Kidney (tissue), 13 donors: ENCODE measurements at regions not wholly inside any gene's neighbourhood (a gene's known extent, or its start where the extent isn't known, plus 50 kb on each side); places are given as distances from the start of the nearest gene placed in this dataset.

Experiments
- DNase-seq, 5 donors: peaks; one replicate each; pipeline ENCODE4 v3.0.0-alpha.2; 2013 to 2020
- FAIRE-seq: peaks from 2 replicates; lab custom pipeline; 2012; peaks lifted over from hg19 to GRCh38; lab: Jason Lieb, UNC
- H3K27ac ChIP-seq, 2 donors: one replicate each; pipeline ENCODE4 v1.7.0; 2013; ENCODE audit warnings: low read depth in 2 of 2, low read length in 2 of 2, inconsistent platforms in 1 of 2
- H3K27me3 ChIP-seq: one replicate; pipeline ENCODE4 v1.7.1; 2013; ENCODE audit warnings: low read length, inconsistent platforms; ENCODE audit not compliant: control insufficient read depth, insufficient read depth
- H3K36me3 ChIP-seq, 3 donors: one replicate each; pipeline versions ENCODE4 v1.7.0 to v1.7.1; 2013; ENCODE audit warnings: low read length in 3 of 3, control low read depth in 1 of 3, inconsistent platforms in 1 of 3; ENCODE audit not compliant: insufficient read depth in 3 of 3, control insufficient read depth in 2 of 3
- H3K4me1 ChIP-seq, 3 donors: one replicate each; pipeline versions ENCODE4 v1.7.0 to v1.7.1; 2013; ENCODE audit warnings: low read length in 3 of 3, inconsistent platforms in 1 of 3, low read depth in 1 of 3; ENCODE audit not compliant: control insufficient read depth in 2 of 3, insufficient read depth in 2 of 3
- H3K4me3 ChIP-seq, 3 donors: one replicate each; pipeline versions ENCODE4 v1.7.0 to v1.8.1; 2013; ENCODE audit warnings: low read length in 3 of 3, control low read depth in 1 of 3, inconsistent platforms in 1 of 3
- H3K9ac ChIP-seq, 3 donors: one replicate each; pipeline versions ENCODE4 v1.7.0 to v1.7.1; 2013; ENCODE audit warnings: low read length in 3 of 3, control low read depth in 1 of 3, inconsistent platforms in 1 of 3
- H3K9me3 ChIP-seq, 3 donors: one replicate each; pipeline versions ENCODE4 v1.7.0 to v1.7.1; 2013; ENCODE audit warnings: low read length in 3 of 3, control low read depth in 1 of 3, inconsistent platforms in 1 of 3; ENCODE audit not compliant: control insufficient read depth in 2 of 3, insufficient read depth in 1 of 3
- intact Hi-C: fragments of 100-400 bp; cut with DNase I; formaldehyde crosslinking; loops from one replicate; pipeline ENCODE4 v1.11.1; 2022
- TF ChIP-seq, protein P1 (sequence below): IDR thresholded peaks from 3 replicates; pipeline ENCODE4 v1.5.1; 2012; ENCODE audit warnings: mild to moderate bottlenecking, moderate library complexity, borderline replicate concordance; ENCODE audit not compliant: insufficient read depth; ENCODE audit errors: extremely low read depth
- donor health status: control.
- donor health status: control.
- donor health status: control.
- donor health status: control.
- donor health status: control.
- donor health status: DM: yes; HTN: yes; CAD: no.
- donor health status: Normal renal cell carcinoma (clear cell type).

DNA sequence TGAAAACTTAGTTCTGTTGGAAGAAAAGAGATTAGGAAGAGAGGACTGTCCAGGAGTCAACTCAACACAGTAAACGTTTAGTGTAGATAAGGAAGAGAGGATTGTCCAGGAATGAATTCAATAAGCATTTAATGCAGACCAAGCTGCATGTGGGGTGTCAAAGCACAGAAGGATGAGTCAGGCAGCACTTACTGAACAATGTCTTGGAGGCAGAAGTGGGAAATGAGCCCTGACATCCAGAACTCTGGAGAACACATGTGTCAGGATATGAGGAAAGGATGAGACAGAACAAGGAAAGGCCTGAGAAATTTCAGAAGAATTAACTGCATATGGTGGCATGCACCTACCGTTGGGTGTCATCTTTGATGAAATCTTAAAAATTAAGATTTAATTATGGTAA is 429.2 kb upstream of the HTR2A start:
- FAIRE-seq, result no peak

DNA sequence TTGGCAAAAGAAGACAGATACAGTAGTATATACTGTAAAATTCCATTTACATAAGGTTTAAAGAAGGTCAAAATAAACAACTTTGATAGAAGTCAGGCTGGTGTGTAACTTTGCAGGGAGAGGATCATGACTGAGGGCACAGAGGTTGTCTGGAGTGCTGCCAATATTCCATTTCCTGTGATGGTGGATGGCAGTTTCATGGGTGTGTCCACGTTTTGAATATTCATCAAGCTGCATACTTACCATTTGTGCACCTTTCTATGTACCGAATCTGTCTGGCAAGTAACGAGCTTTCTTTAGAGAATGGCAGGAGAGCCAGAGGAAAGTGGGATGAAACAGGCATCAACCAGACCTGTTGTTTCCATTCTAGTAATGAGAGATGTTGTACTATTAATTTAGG is 420.5 kb upstream of the HTR2A start:
- H3K9me3 ChIP-seq, result no peaks in the 10 kb centered on the region
- FAIRE-seq (no peak), DNase-seq (no peak)
- no peak overlapping the region for H3K27ac ChIP-seq
- TF ChIP-seq, protein P1, sequence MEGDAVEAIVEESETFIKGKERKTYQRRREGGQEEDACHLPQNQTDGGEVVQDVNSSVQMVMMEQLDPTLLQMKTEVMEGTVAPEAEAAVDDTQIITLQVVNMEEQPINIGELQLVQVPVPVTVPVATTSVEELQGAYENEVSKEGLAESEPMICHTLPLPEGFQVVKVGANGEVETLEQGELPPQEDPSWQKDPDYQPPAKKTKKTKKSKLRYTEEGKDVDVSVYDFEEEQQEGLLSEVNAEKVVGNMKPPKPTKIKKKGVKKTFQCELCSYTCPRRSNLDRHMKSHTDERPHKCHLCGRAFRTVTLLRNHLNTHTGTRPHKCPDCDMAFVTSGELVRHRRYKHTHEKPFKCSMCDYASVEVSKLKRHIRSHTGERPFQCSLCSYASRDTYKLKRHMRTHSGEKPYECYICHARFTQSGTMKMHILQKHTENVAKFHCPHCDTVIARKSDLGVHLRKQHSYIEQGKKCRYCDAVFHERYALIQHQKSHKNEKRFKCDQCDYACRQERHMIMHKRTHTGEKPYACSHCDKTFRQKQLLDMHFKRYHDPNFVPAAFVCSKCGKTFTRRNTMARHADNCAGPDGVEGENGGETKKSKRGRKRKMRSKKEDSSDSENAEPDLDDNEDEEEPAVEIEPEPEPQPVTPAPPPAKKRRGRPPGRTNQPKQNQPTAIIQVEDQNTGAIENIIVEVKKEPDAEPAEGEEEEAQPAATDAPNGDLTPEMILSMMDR, result no peak
- H3K4me3 ChIP-seq, result no peak overlapping the region
- H3K9ac ChIP-seq, result no peak overlapping the region
- no peaks in the 10 kb centered on the region for H3K36me3 ChIP-seq
- intact Hi-C loops, result no loop called here
- H3K27me3 ChIP-seq, result no peaks in the 10 kb centered on the region
- H3K4me1 ChIP-seq, result no peaks in the 10 kb centered on the region

More for the DNA sequence above, 429.2 kb upstream of the HTR2A start:
- no peaks in the 10 kb centered on the region for H3K4me1 ChIP-seq
- TF ChIP-seq, protein P1, result no peak
- no peaks in the 10 kb centered on the region for H3K36me3 ChIP-seq
- no peak overlapping the region for H3K4me3 ChIP-seq
- H3K27ac ChIP-seq, result no peak overlapping the region
- intact Hi-C loops, result no loop called here
- no peak overlapping the region for H3K9ac ChIP-seq
- no peaks in the 10 kb centered on the region for H3K9me3 ChIP-seq
- no peak for DNase-seq
- H3K27me3 ChIP-seq, result no peaks in the 10 kb centered on the region

DNA sequence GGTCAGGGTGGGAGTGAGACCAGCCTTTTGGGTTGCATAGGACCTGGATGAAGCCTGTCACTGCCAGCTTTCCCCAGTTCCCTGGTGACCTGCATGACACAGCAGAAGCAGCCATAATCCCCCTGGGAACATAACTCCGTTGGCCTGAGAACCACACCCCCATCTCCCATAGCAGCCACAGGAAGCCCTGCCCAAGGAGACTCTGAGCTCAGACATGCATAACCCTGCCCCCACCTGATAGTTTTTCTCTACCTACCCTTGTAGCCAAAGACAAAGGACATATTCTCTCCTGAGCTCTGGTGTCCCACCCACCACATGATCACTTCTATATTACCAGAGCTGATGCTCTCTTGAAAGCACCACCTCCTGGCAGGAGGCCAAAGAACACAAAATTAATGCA is 413.5 kb upstream of the HTR2A start:
- no peak overlapping the region for H3K27ac ChIP-seq
- H3K4me3 ChIP-seq, result no peak overlapping the region
- no peaks in the 10 kb centered on the region for H3K36me3 ChIP-seq
- TF ChIP-seq, protein P1, result no peak
- peaks cover 0 to 5% (median 0%) of the 10 kb centered on the region in 3 donors for H3K9me3 ChIP-seq
- intact Hi-C loops, result no loop called here
- DNase-seq, result no peak
- H3K4me1 ChIP-seq, result no peaks in the 10 kb centered on the region
- H3K27me3 ChIP-seq, result no peaks in the 10 kb centered on the region
- FAIRE-seq, result no peak
- no peak overlapping the region for H3K9ac ChIP-seq

DNA sequence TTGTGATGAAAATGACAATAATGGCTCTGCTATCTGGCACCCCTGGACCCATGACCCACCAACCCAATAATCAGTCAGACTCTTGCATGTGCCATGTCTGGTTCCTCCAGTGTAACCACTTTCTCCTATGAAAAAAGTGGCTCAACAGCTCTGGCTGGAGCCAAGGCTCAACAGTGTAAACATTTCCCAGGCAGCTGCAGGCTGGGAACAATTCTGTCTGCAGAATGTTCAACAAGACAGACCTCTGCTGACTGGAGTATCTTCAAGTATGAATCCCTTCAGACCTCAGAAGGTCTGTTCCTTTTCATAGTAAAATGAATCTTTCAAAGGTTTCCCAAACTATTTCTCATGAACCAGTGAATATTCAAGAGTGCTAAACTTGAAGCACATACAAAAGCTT is 410.1 kb upstream of the HTR2A start:
- FAIRE-seq (no peak), DNase-seq (no peak)
- no peak overlapping the region for H3K4me3 ChIP-seq
- H3K27me3 ChIP-seq, result no peaks in the 10 kb centered on the region
- H3K9me3 ChIP-seq, result peaks cover 0 to 5% (median 0%) of the 10 kb centered on the region in 3 donors
- no peaks in the 10 kb centered on the region for H3K36me3 ChIP-seq
- TF ChIP-seq, protein P1, result no peak
- H3K9ac ChIP-seq, result no peak overlapping the region
- H3K4me1 ChIP-seq, result no peaks in the 10 kb centered on the region
- no peak overlapping the region for H3K27ac ChIP-seq
- intact Hi-C loops, result no loop called here
